BLaER1 (cell line): ENCODE measurements at regions not wholly inside any gene's neighbourhood (a gene's known extent, or its start where the extent isn't known, plus 50 kb on each side); places are given as distances from the start of the nearest gene placed in this dataset.
"Not testable (repeated sequence)": the region's sequence is repeated elsewhere in the genome, so short reads cannot be mapped to it uniquely, and the experiment has no call there.

Experiments
- H3K27ac ChIP-seq: shearing (Covaris generic); formaldehyde crosslinking; 2 replicates; pipeline ENCODE4 v1.8.1; 2022
- H3K27me3 ChIP-seq: shearing (Covaris generic); formaldehyde crosslinking; 2 replicates; pipeline ENCODE4 v1.8.1; 2022
- H3K36me3 ChIP-seq: shearing (Covaris generic); formaldehyde crosslinking; 2 replicates; pipeline ENCODE4 v1.8.1; 2022
- H3K4me1 ChIP-seq: shearing (Covaris generic); formaldehyde crosslinking; 2 replicates; pipeline ENCODE4 v1.8.1; 2022
- H3K4me2 ChIP-seq: shearing (Covaris generic); formaldehyde crosslinking; 2 replicates; pipeline ENCODE4 v1.8.1; 2022
- H3K4me3 ChIP-seq: shearing (Covaris generic); formaldehyde crosslinking; 2 replicates; pipeline ENCODE4 v1.8.1; 2022
- H3K9ac ChIP-seq: shearing (Covaris generic); formaldehyde crosslinking; 2 replicates; pipeline ENCODE4 v1.8.1; 2022
- H3K9me3 ChIP-seq: shearing (Covaris generic); formaldehyde crosslinking; 2 replicates; pipeline ENCODE4 v1.8.1; 2022
- H4K20me1 ChIP-seq: shearing (Covaris generic); formaldehyde crosslinking; 2 replicates; pipeline ENCODE4 v1.8.1; 2022
- Cebpa-rat ChIP-seq: shearing (Covaris generic); IDR thresholded peaks from 2 replicates; pipeline ENCODE4 v1.8.1; 2022

GRCh38 chr10:21368728-21369425 is 156.6 kb downstream of the SKIDA1 start:
- TF ChIP-seq Cebpa-rat: no peak

GRCh38 chr10:21368022-21368582 is 157.4 kb downstream of the SKIDA1 start:
- Histone ChIP-seq H3K36me3 (no peaks in the 10 kb centered on the region), H3K4me1 (peaks cover 6% of the 10 kb centered on the region), H3K9me3 (no peaks in the 10 kb centered on the region), H4K20me1 (no peaks in the 10 kb centered on the region), H3K4me2 (no peak overlapping the region), H3K4me3 (no peak overlapping the region), H3K27me3 (no peaks in the 10 kb centered on the region), H3K9ac (no peak overlapping the region), H3K27ac (no peak overlapping the region)
- TF ChIP-seq Cebpa-rat: no peak

More at GRCh38 chr10:21368728-21369425, 156.6 kb downstream of the SKIDA1 start:
- no peak overlapping the region for H3K27ac ChIP-seq
- no peaks in the 10 kb centered on the region for H4K20me1 ChIP-seq
- no peaks in the 10 kb centered on the region for H3K9me3 ChIP-seq
- no peaks in the 10 kb centered on the region for H3K27me3 ChIP-seq
- H3K4me1 ChIP-seq: peaks cover 10% of the 10 kb centered on the region
- H3K4me3 ChIP-seq: no peak overlapping the region
- H3K36me3 ChIP-seq: no peaks in the 10 kb centered on the region
- no peak overlapping the region for H3K9ac ChIP-seq
- no peak overlapping the region for H3K4me2 ChIP-seq

- H3K27ac ChIP-seq, H3K27me3 ChIP-seq, H3K4me2 ChIP-seq, H4K20me1 ChIP-seq, H3K4me1 ChIP-seq, H3K9me3 ChIP-seq, H3K36me3 ChIP-seq, H3K9ac ChIP-seq, H3K4me3 ChIP-seq: not testable (repeated sequence)
These were observed 159.4 kb downstream of the SKIDA1 start for GRCh38 chr10:21366108-21366507.

GRCh38 chr10:21364196-21365114 is 161.0 kb downstream of the SKIDA1 start:
- H3K27me3 ChIP-seq: no peaks in the 10 kb centered on the region
- no peaks in the 10 kb centered on the region for H3K4me1 ChIP-seq
- H3K9me3 ChIP-seq: no peaks in the 10 kb centered on the region
- no peak for TF ChIP-seq Cebpa-rat
- no peak overlapping the region for H3K9ac ChIP-seq
- H3K4me2 ChIP-seq: no peak overlapping the region
- no peak overlapping the region for H3K27ac ChIP-seq
- no peak overlapping the region for H3K4me3 ChIP-seq
- no peaks in the 10 kb centered on the region for H3K36me3 ChIP-seq
- no peaks in the 10 kb centered on the region for H4K20me1 ChIP-seq

DNA sequence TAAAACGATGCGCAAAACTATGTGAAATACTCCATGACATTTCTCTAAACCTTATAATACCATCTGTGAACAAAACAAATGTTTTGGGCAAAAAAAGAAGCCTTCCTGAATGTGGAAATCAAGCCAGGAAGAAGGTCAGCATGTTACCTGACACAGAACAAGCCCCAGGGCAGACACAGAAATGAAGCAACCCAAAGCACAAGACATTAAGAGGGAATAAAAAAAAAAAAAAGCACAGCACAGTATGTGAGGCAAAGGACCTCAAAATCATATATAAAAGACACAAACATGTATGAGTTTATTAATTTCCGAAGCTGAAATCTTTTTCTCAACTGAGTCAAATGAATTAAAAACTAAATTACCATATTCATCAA is 161.8 kb downstream of the SKIDA1 start:
- Histone ChIP-seq H3K27me3 (no peaks in the 10 kb centered on the region), H3K4me1 (no peaks in the 10 kb centered on the region), H3K4me3 (no peak overlapping the region), H3K27ac (no peak overlapping the region), H3K36me3 (no peaks in the 10 kb centered on the region), H3K9me3 (no peaks in the 10 kb centered on the region), H3K9ac (no peak overlapping the region), H4K20me1 (no peaks in the 10 kb centered on the region), H3K4me2 (no peak overlapping the region)
- TF ChIP-seq Cebpa-rat: no peak

GRCh38 chr10:21363092-21363730 is 162.3 kb downstream of the SKIDA1 start:
- no peak for TF ChIP-seq Cebpa-rat
- Histone ChIP-seq H3K4me1 (no peaks in the 10 kb centered on the region), H3K27ac (no peak overlapping the region), H3K36me3 (no peaks in the 10 kb centered on the region), H3K9me3 (no peaks in the 10 kb centered on the region), H3K4me3 (no peak overlapping the region), H3K27me3 (no peaks in the 10 kb centered on the region), H4K20me1 (no peaks in the 10 kb centered on the region), H3K9ac (no peak overlapping the region), H3K4me2 (no peak overlapping the region)

DNA sequence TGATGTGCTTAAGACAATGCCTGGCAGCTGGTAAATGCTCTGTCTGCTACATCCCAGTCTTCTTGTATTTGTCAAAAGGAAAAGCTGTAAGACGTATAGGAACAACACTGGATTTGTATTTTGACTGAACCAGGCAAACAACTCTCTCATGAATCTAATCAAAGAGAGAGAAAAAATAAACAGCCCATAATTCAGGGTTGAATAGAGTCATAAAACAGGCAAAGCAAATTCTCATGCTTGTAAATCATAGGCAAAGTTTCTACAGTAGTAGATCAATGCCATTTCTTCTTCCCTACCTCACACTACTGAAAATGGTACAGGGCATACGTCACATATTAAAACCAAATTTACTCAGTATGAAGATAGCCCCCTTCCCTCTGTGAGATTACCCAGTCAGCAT is 166.3 kb downstream of the SKIDA1 start:
- Histone ChIP-seq H3K4me2 (no peak overlapping the region), H3K27ac (no peak overlapping the region), H3K36me3 (no peaks in the 10 kb centered on the region), H4K20me1 (no peaks in the 10 kb centered on the region), H3K4me1 (no peaks in the 10 kb centered on the region), H3K4me3 (no peak overlapping the region), H3K9ac (no peak overlapping the region), H3K27me3 (no peaks in the 10 kb centered on the region), H3K9me3 (no peaks in the 10 kb centered on the region)
- TF ChIP-seq Cebpa-rat: no peak

DNA sequence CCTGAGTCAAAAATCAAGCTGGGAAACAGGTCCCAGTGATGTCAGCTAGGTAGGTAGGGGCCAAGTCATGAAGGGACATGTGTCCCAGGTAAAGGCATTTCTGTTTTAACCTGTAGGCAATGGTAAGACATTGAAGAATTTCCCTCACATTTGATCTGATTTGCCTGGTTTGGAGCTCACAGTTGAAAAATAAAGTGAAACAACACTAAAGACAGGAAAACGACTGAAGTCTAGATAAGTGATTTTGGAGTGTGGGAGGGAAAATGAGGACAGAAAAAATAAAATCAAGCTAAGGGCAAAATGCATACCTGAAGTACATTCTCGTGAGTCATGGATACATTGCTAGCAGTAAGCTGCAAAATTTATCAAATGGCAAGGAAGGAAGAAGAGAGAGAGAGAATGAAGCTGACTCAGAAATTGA is 169.9 kb downstream of the SKIDA1 start:
- Histone ChIP-seq H3K9ac (no peak overlapping the region), H3K4me2 (no peak overlapping the region), H4K20me1 (no peaks in the 10 kb centered on the region), H3K9me3 (peaks cover 7% of the 10 kb centered on the region; the same call in 1 of the 2 replicates), H3K36me3 (no peaks in the 10 kb centered on the region), H3K27ac (no peak overlapping the region), H3K4me1 (no peaks in the 10 kb centered on the region), H3K4me3 (no peak overlapping the region), H3K27me3 (no peaks in the 10 kb centered on the region)
- no peak for TF ChIP-seq Cebpa-rat

DNA sequence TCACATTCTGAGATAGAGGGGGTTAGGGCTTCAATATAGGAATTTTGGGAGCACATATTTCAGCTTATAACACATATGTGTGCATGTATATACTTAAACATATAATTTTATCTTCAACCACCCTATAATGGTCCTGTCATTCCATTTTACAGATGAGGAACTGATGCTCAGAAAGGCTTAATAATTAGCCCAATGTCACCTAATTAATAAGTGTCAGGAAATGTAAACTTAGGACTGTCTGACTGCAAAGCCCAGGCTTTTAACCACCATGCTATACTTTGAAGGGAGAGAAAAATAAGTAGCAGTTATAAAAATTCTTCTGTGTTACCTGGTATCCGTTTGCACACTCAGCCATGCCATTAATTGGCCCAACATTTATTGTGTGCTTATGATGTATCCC is 172.6 kb downstream of the SKIDA1 start:
- TF ChIP-seq Cebpa-rat: no peak
- Histone ChIP-seq H3K4me3 (no peak overlapping the region), H3K4me1 (no peaks in the 10 kb centered on the region), H3K27ac (no peak overlapping the region), H3K27me3 (no peaks in the 10 kb centered on the region), H3K4me2 (no peak overlapping the region), H3K9ac (no peak overlapping the region), H3K36me3 (no peaks in the 10 kb centered on the region), H3K9me3 (peaks cover 7% of the 10 kb centered on the region; the same call in 1 of the 2 replicates), H4K20me1 (no peaks in the 10 kb centered on the region)

DNA sequence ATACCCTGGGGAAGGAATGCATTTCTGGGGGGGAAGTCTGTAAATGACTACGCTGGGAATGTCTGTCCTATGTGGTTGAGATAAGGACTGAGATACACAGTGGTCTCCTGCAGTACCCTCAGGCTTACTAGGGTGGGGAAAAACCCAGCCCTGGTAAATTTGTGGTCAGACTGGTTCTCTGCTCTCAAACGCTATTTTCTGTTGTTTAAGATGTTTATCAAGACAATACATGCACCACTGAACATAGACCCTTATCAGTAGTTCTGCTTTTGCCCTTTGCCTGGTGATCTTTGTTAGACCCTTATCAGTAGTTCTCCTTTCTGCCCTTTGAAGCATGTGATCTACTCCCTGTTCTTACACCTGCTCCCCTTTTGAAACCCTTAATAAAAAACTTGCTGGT is 173.9 kb downstream of the SKIDA1 start:
- H3K4me3 ChIP-seq, H3K9me3 ChIP-seq, H3K4me2 ChIP-seq, H4K20me1 ChIP-seq, H3K4me1 ChIP-seq, H3K27ac ChIP-seq, H3K36me3 ChIP-seq, H3K9ac ChIP-seq, H3K27me3 ChIP-seq: not testable (repeated sequence)
